Trophoblast cell (in vitro differentiated cells and primary cell): ENCODE measurements at regions not wholly inside any gene's neighbourhood (a gene's known extent, or its start where the extent isn't known, plus 50 kb on each side); places are given as distances from the start of the nearest gene placed in this dataset.

Experiments used
- DNase-seq, 2 donors: peaks; one replicate each; pipeline ENCODE4 v3.0.0-alpha.2; 2016
- H2AFZ ChIP-seq: 2 replicates; pipeline ENCODE4 v1.6.1; 2013; ENCODE audit warnings: low read length, moderate library complexity, mild to moderate bottlenecking; ENCODE audit not compliant: insufficient read depth, poor library complexity
- H2AK5ac ChIP-seq: 2 replicates; pipeline ENCODE4 v1.6.1; 2013; ENCODE audit warnings: mild to moderate bottlenecking, low read length
- H2BK120ac ChIP-seq: 2 replicates; pipeline ENCODE4 v1.6.1; 2013; ENCODE audit warnings: low read length, mild to moderate bottlenecking, moderate library complexity; ENCODE audit not compliant: insufficient read depth, poor library complexity
- H2BK12ac ChIP-seq: 2 replicates; pipeline ENCODE4 v1.6.1; 2013; ENCODE audit warnings: mild to moderate bottlenecking, low read length, moderate library complexity
- H2BK5ac ChIP-seq: 2 replicates; pipeline ENCODE4 v1.6.1; 2013; ENCODE audit warnings: low read length, low read depth, moderate library complexity, mild to moderate bottlenecking; ENCODE audit not compliant: poor library complexity
- H3K14ac ChIP-seq: 2 replicates; pipeline ENCODE4 v1.6.1; 2013; ENCODE audit warnings: mild to moderate bottlenecking, low read length
- H3K18ac ChIP-seq: 2 replicates; pipeline ENCODE4 v1.6.1; 2013; ENCODE audit warnings: mild to moderate bottlenecking, low read length
- H3K23ac ChIP-seq: 2 replicates; pipeline ENCODE4 v1.6.1; 2013; ENCODE audit warnings: low read length
- H3K27ac ChIP-seq: 2 replicates; pipeline ENCODE4 v1.5.1; 2013; ENCODE audit warnings: low read depth, mild to moderate bottlenecking, inconsistent platforms, low read length, moderate library complexity
- H3K27me3 ChIP-seq: 2 replicates; pipeline ENCODE4 v1.6.1; 2013; ENCODE audit warnings: inconsistent platforms, mild to moderate bottlenecking, low read length, moderate library complexity; ENCODE audit not compliant: insufficient read depth
- H3K36me3 ChIP-seq, 2 experiments: 1 replicate in 1 of 2; 2 replicates in 1 of 2; pipeline ENCODE4 v1.6.1; 2013; ENCODE audit warnings: low read length in 2 of 2, mild to moderate bottlenecking in 2 of 2, moderate library complexity in 1 of 2; ENCODE audit not compliant: insufficient read depth in 2 of 2, control insufficient read depth in 1 of 2
- H3K4ac ChIP-seq: 2 replicates; pipeline ENCODE4 v1.6.1; 2013; ENCODE audit warnings: low read depth, mild to moderate bottlenecking, low read length, moderate library complexity
- H3K4me1 ChIP-seq, 2 experiments: 1 replicate in 1 of 2; 2 replicates in 1 of 2; pipeline ENCODE4 v1.6.1; 2013; ENCODE audit warnings: low read length in 2 of 2, mild to moderate bottlenecking in 2 of 2, moderate library complexity in 1 of 2; ENCODE audit not compliant: insufficient read depth in 2 of 2, control insufficient read depth in 1 of 2
- H3K4me2 ChIP-seq: 2 replicates; pipeline ENCODE4 v1.6.1; 2013; ENCODE audit warnings: inconsistent platforms, mild to moderate bottlenecking, low read length, moderate library complexity
- H3K4me3 ChIP-seq: 2 replicates; pipeline ENCODE4 v1.5.1; 2013; ENCODE audit warnings: mild to moderate bottlenecking, low read depth, low read length, inconsistent platforms
- H3K79me1 ChIP-seq: one replicate; pipeline ENCODE4 v1.6.1; 2013; ENCODE audit warnings: low read length
- H3K79me2 ChIP-seq: 2 replicates; pipeline ENCODE4 v1.6.1; 2013; ENCODE audit warnings: low read length, mild to moderate bottlenecking; ENCODE audit not compliant: control insufficient read depth, insufficient read depth, poor library complexity
- H3K9ac ChIP-seq: 2 replicates; pipeline ENCODE4 v1.6.1; 2013; ENCODE audit warnings: mild to moderate bottlenecking, low read length
- H3K9me3 ChIP-seq: 2 replicates; pipeline ENCODE4 v1.6.1; 2013; ENCODE audit warnings: low read depth, mild to moderate bottlenecking, control low read depth, inconsistent platforms, low read length; ENCODE audit not compliant: insufficient read depth
- H4K12ac ChIP-seq: 2 replicates; pipeline ENCODE4 v1.6.1; 2013; ENCODE audit warnings: low read depth, mild to moderate bottlenecking, low read length, moderate library complexity
- H4K8ac ChIP-seq: 2 replicates; pipeline ENCODE4 v1.6.1; 2013; ENCODE audit warnings: low read depth, mild to moderate bottlenecking, low read length, moderate library complexity
- H4K91ac ChIP-seq: one replicate; pipeline ENCODE4 v1.6.1; 2013; ENCODE audit warnings: low read depth, mild to moderate bottlenecking, low read length, moderate library complexity
- WGBS: extraction: QIAGEN DNeasy Blood & Tissue Kit; methylation state at CpG from one replicate; pipeline ENCODE4 v1.1.7; 2013; ENCODE audit warnings: missing lambda C conversion rate; ENCODE audit not compliant: insufficient read length, insufficient coverage; ENCODE audit errors: extremely low coverage; 5-methylcytosine and 5-hydroxymethylcytosine counted together

GRCh38 chr22:48896766-48897644, 930.7 kb downstream of the BRD1 start:
- H3K4ac ChIP-seq, result no peak overlapping the region
- peaks cover 3% of the 10 kb centered on the region for H3K9me3 ChIP-seq
- H3K9ac ChIP-seq, result no peak overlapping the region
- no peak for DNase-seq
- H3K27me3 ChIP-seq, result no peaks in the 10 kb centered on the region
- no peak overlapping the region for H3K4me3 ChIP-seq
- no peak overlapping the region for H3K4me2 ChIP-seq
- H2BK12ac ChIP-seq, result no peak overlapping the region
- no peak overlapping the region for H4K8ac ChIP-seq
- H3K23ac ChIP-seq, result no peak overlapping the region
- H2AK5ac ChIP-seq, result no peak overlapping the region
- H3K4me1 ChIP-seq, result no peaks in the 10 kb centered on the region
- H2AFZ ChIP-seq, result no peak overlapping the region
- no peak overlapping the region for H4K12ac ChIP-seq
- H4K91ac ChIP-seq, result no peak overlapping the region
- H2BK5ac ChIP-seq, result no peak overlapping the region
- WGBS, result no CpG with 5 or more reads among the region's 33 CpGs
- no peak overlapping the region for H3K18ac ChIP-seq
- no peaks in the 10 kb centered on the region for H3K79me1 ChIP-seq
- H3K14ac ChIP-seq, result no peak overlapping the region
- H2BK120ac ChIP-seq, result no peak overlapping the region
- no peaks in the 10 kb centered on the region for H3K36me3 ChIP-seq
- H3K27ac ChIP-seq, result no peak overlapping the region
- H3K79me2 ChIP-seq, result no peaks in the 10 kb centered on the region

- Histone ChIP-seq H3K14ac (no peak overlapping the region), H2AFZ (no peak overlapping the region), H4K12ac (no peak overlapping the region), H3K9ac (no peak overlapping the region), H2BK12ac (no peak overlapping the region), H3K4ac (no peak overlapping the region), H3K79me1 (no peaks in the 10 kb centered on the region), H3K9me3 (peaks cover 6% of the 10 kb centered on the region), H3K27me3 (no peaks in the 10 kb centered on the region), H3K36me3 (no peaks in the 10 kb centered on the region), H2BK120ac (no peak overlapping the region), H3K4me3 (no peak overlapping the region), H4K8ac (no peak overlapping the region), H3K4me1 (no peaks in the 10 kb centered on the region), H2BK5ac (no peak overlapping the region), H3K27ac (no peak overlapping the region), H3K79me2 (no peaks in the 10 kb centered on the region), H4K91ac (no peak overlapping the region), H3K18ac (no peak overlapping the region), H3K23ac (no peak overlapping the region), H2AK5ac (no peak overlapping the region), H3K4me2 (no peak overlapping the region)
- WGBS, result no CpG with 5 or more reads among the region's 24 CpGs
- no peak for DNase-seq
Observed at GRCh38 chr22:48895831-48896765, 931.6 kb downstream of the BRD1 start.

DNA sequence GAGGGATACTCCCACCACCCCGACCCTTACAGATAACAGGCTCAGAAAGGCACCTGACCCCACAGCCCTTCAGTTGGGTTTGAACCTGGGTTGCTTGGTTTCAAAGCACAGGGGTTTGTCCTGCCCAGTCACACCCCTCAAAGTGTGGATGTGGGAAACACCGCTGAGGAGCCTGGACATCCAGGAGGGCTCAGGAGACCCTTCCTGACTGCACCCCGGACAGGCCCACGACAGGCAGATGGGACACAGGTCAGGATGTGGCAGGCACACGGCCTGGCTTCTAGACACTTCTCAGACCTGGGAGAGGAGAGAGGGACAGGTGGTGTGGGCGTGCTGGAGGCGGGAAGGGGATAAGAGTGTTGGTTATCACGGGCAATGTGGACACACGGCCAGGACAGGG, 932.3 kb downstream of the BRD1 start:
- H3K4ac ChIP-seq, result no peak overlapping the region
- no peak overlapping the region for H3K18ac ChIP-seq
- H2AFZ ChIP-seq, result no peak overlapping the region
- H4K91ac ChIP-seq, result no peak overlapping the region
- no peak overlapping the region for H2BK5ac ChIP-seq
- peaks cover 6% of the 10 kb centered on the region for H3K9me3 ChIP-seq
- no peak overlapping the region for H3K9ac ChIP-seq
- H3K4me3 ChIP-seq, result no peak overlapping the region
- no peak overlapping the region for H4K12ac ChIP-seq
- H3K36me3 ChIP-seq, result no peaks in the 10 kb centered on the region
- DNase-seq, result no peak
- no peak overlapping the region for H3K4me2 ChIP-seq
- H3K14ac ChIP-seq, result no peak overlapping the region
- H3K27me3 ChIP-seq, result no peaks in the 10 kb centered on the region
- H3K23ac ChIP-seq, result no peak overlapping the region
- H2BK120ac ChIP-seq, result no peak overlapping the region
- no peak overlapping the region for H2BK12ac ChIP-seq
- no CpG with 5 or more reads among the region's 9 CpGs for WGBS
- no peaks in the 10 kb centered on the region for H3K79me2 ChIP-seq
- H2AK5ac ChIP-seq, result no peak overlapping the region
- H3K4me1 ChIP-seq, result no peaks in the 10 kb centered on the region
- H4K8ac ChIP-seq, result no peak overlapping the region
- no peaks in the 10 kb centered on the region for H3K79me1 ChIP-seq
- no peak overlapping the region for H3K27ac ChIP-seq

GRCh38 chr22:48894804-48895250, 932.8 kb downstream of the BRD1 start:
- H3K4me3 ChIP-seq, result no peak overlapping the region
- no peak overlapping the region for H4K91ac ChIP-seq
- H3K9me3 ChIP-seq, result peaks cover 6% of the 10 kb centered on the region
- H3K4me1 ChIP-seq, result no peaks in the 10 kb centered on the region
- H3K27ac ChIP-seq, result no peak overlapping the region
- H4K8ac ChIP-seq, result no peak overlapping the region
- H3K23ac ChIP-seq, result no peak overlapping the region
- no peaks in the 10 kb centered on the region for H3K79me2 ChIP-seq
- no peaks in the 10 kb centered on the region for H3K27me3 ChIP-seq
- no peak overlapping the region for H2AFZ ChIP-seq
- H3K4ac ChIP-seq, result no peak overlapping the region
- H3K9ac ChIP-seq, result no peak overlapping the region
- no peak overlapping the region for H2BK120ac ChIP-seq
- no peak overlapping the region for H3K4me2 ChIP-seq
- H2BK5ac ChIP-seq, result no peak overlapping the region
- no peaks in the 10 kb centered on the region for H3K79me1 ChIP-seq
- no peak overlapping the region for H4K12ac ChIP-seq
- no peak overlapping the region for H3K18ac ChIP-seq
- DNase-seq, result no peak
- H2BK12ac ChIP-seq, result no peak overlapping the region
- no peak overlapping the region for H2AK5ac ChIP-seq
- WGBS, result no CpG with 5 or more reads among the region's 14 CpGs
- no peaks in the 10 kb centered on the region for H3K36me3 ChIP-seq
- no peak overlapping the region for H3K14ac ChIP-seq
